ENCODE measurements at regions not wholly inside any gene's neighbourhood (a gene's known extent, or its start where the extent isn't known, plus 50 kb on each side); places are given as distances from the start of the nearest gene placed in this dataset.

DNA sequence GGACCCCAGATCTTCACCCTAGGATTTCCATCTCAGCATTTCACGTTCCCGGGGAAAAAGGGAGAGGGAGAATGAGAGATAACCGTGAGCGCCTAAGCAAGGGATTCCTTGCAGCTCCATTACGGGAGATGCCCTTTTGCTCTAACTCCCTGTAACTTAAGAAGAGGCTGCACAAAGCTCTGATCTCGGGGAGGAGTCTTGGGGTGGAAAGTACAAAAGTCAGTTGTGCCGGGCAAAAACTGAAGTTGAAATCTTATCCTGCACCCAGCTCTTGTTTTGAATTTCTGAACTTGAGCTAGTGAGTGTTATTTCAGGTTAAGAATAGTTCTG lies 256.4 kb upstream of the SOX21 start:
- no peak for DNase-seq (ENCODE audit: low read depth)

DNA sequence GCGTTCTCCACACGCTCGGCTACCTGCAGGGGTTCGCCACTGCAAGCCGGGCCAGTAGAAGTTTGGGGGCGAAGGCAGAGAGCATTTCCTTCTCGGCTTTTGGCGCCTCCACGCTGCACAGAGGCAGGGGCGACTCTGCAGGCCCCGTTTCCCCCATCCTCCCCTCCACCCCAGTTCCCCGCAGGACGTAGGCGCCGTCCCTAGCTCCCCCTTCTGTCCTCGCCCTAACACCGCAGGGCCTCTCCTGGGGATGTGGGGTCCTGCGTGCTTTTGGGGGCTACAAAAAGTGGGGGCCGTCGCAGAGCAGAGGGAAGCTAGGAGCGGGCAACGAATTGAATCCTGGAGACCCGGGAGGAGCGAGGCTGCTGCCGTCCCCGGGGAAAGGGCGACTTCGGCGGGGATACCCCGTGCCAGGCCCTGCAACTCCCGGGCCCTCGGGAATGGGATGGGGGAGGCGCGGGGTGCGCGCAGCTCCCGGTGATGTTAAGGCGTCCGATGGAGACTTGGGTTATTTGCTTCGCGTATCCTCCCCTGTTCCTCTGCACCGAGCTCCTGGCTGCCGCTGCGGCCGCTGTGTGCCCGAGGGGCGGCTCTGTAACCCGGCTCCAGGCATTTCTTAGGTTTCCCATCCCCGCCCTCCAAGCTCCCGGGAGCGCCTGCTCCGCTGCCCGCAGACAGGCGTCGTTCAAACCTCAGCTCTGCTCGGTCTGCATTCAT lies 255.9 kb upstream of the SOX21 start:
- peak; percentile 1 for DNase-seq (ENCODE audit: low read depth)

DNA sequence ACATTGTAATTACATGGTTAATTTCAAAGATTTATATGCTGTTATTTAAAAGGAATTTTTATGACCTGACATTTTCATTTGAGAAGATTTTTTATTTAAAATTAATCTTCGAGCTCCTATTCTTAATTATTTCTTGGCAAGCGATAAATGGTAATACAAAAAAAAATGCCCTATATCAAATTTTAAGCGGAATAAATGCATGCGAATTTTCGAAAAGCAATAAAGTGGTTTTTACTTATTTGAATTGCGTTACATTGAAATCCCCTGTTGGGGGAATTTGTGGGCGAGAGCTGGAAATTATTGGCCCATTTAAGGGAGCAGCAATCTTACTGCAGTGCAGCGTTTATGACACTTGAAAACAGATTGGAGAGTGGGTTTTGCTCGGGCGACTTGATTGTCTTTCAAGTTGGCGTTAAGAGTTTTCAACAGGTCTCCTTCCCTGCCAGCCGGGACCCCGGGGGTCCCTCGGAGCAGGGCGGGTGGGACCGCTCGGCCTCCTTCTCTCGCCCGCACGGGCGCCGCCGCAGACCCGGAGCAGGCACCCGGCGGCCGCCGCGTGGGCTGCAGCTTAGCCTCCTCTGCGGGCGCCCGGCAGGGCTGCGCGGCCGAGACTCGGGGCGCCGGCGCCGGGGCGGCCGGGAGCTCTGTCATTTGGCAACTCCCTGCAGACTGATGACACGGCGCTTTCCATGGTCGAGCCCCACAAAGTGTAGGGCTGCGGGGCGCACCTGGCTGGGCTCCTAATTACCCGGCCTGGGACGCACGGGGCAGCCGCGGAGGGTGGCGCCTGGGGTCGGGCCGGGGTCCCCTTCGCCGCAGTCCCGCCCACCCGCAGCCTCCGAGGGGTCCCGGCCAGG lies 255.1 kb upstream of the SOX21 start:
- DNase-seq (ENCODE audit: low read depth): peak; percentile 26

DNA sequence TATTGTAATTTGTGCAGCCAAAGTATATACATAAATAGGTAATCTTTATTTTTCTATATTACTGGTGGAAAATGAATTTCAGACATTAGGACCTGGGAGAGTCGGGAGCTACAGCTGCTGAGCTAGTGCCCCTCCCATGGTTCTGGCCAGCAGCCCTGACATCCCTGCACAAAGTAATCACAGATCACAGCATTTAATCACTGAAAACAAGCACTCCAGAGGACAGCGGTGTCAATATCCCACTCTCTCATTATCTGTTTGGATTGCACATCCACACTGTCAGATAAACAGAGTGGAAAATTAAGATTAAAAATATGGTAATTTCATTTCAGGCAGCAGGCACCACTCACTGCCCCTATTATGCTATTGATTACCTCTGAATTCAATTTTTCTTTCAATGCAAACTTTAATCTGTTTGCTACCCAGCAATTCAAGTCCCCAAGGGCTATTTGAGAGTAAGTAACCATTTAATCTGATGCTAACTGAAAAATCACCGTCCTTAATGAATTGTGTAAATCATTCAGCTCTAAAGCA lies 254.1 kb upstream of the SOX21 start:
- DNase-seq (ENCODE audit: low read depth): no peak

DNA sequence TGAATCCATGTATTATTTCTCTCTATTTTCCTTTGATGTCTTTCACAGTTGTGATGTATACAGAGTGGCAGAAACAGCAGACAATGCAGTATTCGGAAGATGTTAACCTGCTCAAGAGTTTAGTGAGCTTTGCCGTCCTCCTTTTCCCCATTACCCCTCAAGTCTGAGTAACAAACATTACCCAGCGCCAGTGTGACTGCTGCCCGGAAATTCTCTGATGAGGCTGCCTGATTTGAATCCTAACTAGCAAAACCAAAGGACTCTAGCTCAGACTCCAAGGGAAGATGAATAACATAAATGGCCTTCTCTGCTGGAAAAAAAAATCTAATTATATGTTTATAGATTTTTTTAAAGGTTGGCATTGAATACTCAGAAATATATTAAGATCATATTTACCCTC lies 247.3 kb upstream of the SOX21 start:
- DNase-seq (ENCODE audit: low read depth): no peak

DNA sequence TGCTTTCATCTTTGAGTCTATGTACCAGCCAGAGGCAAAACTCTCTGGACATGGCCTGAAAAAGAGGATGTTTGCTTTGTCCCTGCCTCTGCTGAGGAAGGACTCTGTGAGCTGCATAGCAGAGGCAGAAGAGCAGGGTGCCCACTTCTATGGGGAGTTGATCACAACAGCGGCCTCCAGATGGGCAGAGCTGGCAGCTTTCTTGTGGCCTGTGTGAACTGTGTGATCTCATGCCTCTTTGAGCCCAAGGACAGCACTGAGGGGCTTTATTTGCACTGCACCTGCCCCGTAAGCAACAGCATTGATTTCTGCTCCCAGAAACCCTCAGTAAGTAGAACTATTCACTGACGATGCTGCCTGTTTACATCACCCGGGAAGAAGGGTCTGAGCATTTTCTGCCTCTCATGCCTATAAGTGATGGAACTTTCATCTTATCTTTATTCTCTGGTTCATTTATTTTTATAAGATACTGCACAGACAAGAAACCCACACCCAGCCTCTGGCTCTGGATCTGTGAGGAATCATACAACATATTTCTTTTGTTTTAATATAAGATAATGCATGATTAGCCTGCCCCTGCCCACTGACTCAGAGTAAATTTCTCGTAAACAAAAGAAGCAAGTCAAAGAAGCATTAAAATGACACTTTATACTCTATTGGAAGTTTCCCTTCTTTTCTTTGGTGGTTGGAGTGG lies 244.2 kb upstream of the SOX21 start:
- DNase-seq (ENCODE audit: low read depth): no peak

DNA sequence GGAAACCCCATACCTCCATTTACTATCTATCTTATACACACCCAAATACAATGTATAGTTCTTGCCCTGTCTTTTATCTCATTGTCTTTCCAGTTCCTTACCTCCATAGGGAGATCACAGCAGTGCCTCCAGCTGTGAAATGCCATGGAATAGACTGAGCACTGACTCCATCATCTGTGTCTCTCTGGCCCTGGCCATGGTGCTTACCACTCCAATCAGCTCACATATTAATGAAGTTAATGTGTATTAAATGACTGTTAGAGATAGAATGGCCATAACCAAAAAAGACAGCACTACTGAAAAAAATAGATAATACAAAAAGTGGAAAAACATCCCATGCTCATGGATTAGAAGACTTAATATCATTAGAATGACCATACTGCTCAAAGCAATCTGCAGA lies 240.4 kb upstream of the SOX21 start:
- no peak for DNase-seq (ENCODE audit: low read depth)

DNA sequence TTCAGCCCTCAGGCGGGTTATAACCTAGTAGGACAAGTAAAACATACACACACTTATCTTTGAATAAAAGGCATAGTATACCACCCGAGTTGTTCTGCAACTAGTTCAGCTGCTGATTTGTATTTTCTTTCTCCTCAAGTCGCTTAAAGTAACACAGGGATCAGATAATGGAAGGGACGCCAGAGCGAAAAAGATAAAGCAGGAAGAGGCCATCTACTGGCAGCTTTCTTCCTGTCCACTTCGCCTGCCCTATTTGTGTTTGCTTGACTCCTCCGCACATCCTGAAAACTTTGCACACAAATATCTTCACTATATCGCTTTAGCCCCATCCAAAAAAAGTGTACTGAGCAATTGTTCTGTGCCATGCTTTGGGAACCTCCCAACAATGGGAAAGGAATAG lies 238.0 kb upstream of the SOX21 start:
- DNase-seq (ENCODE audit: low read depth): no peak

DNA sequence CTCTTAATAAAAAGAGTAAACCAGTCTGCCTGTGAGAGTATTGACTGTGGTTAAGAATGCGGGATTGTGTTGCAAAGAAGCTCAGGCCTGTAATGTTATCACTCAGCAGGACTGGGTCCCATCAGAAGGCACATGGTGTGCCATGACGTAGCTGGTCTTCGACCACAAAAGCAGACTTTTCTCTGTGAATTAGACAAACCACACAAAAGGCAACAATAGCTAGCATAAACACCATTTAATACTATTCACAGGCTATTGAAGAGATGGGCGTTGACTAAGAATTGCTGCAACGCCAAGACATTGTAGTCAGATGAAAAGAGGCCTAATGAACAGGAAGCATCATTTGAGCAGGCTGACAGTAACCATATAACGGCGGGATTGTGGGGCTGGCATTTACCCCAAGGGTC lies 235.6 kb upstream of the SOX21 start:
- DNase-seq (ENCODE audit: low read depth): no peak

DNA sequence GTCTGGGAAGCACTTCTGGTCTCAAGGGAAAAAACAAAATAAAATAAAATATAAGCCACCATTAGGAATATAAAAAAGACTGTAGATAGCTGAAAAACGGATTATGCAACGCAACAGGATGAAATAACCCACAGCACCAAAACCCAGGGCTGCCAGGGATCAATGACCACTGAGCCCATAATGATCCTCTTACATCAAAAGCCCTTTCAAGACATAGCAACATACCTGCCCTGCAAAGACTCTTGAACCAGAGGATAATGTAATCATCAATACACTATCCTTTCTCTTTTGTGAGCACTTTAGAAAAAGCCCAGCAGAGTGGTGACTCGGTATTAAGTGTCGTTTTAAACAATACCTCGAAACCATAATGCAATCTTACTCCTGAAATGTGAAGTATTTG lies 235.0 kb upstream of the SOX21 start:
- no peak for DNase-seq (ENCODE audit: low read depth)

DNA sequence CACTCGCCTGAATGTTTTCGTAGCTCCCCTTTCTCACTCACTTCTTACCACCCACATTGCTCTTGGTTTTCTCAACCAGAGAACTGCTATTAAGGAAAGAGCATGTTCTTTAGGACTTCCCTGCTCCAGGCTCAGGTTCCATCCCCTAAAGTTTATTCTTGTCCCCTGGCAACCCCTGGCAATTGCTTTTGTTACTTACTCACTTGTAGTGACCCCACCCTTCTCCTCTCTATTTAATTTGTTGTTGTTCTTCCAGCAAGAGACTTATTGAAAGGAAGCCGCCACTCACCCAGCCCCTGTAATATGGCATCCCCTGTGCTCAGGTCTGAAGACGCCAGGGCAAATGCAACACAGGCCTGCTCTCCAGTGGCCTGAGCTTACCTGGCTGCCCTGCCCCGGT lies 233.7 kb upstream of the SOX21 start:
- DNase-seq (ENCODE audit: low read depth): no peak

DNA sequence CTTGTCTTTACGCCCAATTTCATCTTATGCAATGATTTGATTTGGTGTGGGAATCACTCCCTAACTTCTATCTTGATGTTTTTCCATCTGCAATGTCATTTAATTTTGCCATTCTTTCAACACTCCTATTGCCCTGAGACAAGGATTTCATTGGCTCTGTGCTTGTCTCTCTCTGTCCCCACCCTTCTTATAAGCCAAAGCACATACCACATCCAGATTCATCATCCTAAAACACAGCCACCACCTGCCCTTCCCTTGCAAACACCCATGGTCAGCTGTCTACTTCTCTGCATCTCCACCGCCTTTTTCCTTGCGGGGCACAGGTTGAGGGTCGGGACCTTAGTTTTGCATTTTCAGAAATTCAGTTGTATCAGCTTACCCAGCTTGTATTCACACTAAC lies 225.8 kb upstream of the SOX21 start:
- no peak for DNase-seq (ENCODE audit: low read depth)

DNA sequence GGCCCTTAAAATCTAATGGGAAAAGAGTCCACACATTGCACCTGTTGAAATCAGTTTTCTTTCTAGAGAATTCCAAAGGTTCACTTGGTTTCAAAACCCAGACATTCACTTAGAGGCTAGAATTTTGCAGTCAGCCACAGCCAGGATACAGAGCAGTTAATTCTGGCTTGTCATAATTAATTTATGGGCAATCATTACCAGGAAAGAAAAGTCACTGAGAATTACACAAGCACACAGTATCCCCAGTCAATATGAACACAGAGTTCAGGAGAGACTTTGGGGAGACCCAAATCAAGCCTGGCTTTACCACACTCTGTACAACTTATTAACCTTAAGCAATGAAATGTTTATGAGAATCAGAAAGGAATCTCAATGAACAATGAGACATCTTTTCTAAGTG lies 224.3 kb upstream of the SOX21 start:
- no peak for DNase-seq (ENCODE audit: low read depth)

DNA sequence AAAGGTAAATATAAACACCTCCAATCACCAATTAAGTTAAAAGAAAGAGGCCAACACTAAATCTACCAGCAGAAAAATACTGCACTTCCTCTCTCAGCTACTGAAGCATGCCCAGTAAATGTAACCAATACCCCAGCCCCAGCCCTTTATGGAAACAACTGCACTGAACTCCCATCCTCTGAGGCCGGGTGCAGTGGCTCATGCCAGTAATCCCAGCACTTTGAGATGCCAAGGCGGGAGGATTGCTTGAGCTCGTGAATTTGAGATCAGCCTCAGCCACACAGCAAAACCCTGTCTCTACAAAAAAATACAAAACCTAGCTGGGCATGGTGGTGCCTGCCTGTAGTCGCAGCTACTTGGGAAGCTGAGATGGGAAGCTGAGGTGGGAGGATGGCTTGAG lies 221.6 kb upstream of the SOX21 start:
- DNase-seq (ENCODE audit: low read depth): no peak

DNA sequence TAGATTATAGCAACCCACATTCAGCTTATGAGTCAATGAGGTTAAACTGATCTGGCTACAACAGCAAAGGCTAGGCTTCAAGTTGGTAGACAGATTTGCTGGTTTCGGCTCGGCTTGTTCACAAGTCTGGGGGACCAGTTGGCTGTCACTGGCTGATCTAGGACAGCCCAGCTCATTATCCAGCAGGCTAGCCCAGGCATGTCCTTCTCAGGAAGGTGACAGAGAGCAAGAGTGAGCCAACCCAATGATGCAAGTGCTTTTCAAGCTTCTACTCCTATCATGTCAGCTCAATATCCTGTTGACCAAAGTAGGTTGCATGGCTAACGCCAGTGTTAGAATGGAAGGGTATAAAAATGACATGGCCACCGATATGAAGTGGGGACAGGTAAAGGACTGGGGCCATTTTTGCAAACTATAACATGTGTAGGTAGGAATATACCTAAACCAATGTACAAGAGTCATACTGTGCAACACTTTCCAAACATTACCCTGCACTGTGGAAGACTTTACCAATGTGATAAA lies 220.9 kb upstream of the SOX21 start:
- DNase-seq (ENCODE audit: low read depth): no peak

DNA sequence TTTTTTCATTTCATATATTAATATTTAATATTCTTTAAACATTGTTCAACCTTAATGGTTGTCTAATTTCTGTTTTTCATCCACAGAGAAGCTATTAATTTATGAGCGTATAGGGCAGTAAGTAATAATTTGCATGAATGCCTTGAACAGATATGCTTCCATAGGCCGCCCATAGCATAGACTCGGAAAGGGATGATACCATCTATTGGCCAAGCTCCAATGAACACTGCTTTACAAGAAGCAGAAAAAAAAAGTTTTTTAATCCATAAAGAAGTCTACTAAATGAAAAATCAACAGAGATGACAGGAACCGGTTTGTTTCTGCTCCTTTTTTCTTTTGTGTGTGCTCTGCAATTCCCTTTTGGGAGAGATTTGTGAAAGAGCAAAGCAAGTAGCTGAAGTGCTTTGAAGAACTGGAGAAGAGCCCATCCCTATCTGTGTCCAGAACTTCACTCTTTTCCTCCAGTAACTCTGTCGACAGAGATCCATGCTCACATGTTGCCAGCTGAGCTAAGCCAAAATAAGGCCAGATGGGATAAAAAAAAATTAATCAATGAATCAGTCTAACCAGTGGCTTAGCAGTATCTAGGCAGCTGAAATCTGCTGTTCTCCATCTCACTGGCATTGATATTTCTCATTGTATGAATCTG lies 215.9 kb upstream of the SOX21 start:
- no peak for DNase-seq (ENCODE audit: low read depth)

DNA sequence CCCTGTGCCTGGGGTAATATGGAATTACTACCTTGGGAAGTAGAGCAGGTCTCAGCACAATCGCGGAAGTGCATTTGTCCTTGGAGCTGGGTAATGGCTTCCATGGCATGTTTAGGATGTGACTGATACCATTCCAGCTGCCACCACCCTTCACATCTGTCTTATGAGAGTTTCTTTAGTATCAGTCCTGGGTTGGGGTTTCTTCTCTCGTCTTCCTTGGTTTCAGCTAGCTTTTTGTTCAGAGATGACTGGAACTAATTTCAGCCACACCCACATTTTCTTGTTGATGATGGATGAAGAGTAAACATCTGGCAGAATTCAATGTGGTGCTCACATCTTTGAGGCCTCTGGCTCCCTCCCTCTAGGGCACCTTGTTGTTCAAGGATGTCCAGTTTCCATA lies 212.9 kb upstream of the SOX21 start:
- no peak for DNase-seq (ENCODE audit: low read depth)

DNA sequence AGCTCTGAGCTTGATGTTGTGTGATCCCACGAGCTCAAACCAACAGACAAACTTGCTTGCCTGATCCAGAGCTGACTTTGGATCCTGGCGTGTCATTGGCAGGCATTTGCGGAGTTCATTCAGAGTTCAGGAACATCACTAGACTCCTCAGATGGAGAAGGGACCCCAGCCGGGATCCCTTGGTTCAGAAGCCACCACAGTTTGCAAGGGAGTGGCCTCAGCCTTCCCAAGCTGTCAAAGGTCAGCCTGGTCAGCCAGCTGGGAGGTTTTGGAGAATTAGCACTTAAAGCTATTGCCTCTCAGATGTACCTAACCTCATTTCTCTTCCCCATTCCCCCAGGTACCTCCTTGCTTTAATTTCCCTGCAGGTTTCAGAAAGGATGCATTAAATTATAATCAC lies 208.8 kb upstream of the SOX21 start:
- DNase-seq (ENCODE audit: low read depth): no peak

DNA sequence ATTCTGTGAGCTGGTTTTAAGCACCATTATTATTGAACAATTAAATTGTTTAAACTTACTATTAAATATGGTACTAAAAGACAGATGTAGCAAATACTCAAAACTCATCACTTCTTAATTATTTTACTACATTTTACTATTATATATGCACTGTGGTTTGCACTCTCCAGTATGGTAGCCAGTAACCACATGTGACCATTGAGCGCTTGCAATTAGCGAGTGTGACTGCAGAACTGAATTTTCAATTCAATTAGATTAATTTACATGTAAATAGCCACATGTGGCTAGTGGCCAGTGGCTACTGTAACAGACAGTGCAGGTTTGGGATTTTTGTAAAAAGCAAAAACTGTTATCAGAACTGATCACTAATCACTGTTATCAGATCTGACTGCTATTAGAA lies 208.2 kb upstream of the SOX21 start:
- no peak for DNase-seq (ENCODE audit: low read depth)

DNA sequence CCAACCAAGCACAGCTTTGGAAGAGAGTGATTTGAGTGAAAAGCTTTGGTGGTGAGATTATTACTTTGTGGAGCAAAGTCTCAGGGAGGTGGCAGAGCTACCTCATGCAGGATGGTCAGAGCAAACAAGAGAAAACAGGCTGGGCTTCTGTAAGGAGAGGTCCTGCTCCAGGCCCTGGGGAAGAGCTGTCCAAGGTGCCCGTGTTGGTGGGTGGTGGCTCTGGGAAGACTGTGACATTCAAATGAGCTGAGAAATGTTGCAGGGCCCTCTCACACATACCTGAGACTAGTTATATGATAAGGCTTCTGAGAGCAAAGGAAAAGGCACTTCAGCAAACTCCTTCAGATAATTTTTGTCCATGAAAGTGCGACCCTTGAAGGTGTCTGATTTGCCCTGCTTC lies 205.5 kb upstream of the SOX21 start:
- DNase-seq (ENCODE audit: low read depth): no peak

DNA sequence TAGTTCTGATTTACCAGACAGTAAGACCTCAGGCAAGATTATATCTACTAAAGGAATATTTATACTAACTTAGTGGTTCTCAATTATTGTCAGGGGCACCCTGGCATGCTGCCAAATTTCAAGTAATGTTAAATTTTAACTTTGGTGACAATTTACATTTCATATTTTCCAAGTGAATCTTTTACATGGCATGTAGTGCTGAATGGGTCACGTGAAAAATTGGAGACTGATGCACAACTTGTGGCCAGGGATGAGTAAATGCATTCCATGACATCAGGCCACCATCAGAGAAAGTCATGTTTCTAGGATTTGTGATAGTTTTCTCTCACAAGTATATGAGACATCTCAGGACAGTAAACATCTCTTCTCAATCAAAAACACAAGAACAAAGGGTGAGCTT lies 202.6 kb upstream of the SOX21 start:
- no peak for DNase-seq (ENCODE audit: low read depth)

DNA sequence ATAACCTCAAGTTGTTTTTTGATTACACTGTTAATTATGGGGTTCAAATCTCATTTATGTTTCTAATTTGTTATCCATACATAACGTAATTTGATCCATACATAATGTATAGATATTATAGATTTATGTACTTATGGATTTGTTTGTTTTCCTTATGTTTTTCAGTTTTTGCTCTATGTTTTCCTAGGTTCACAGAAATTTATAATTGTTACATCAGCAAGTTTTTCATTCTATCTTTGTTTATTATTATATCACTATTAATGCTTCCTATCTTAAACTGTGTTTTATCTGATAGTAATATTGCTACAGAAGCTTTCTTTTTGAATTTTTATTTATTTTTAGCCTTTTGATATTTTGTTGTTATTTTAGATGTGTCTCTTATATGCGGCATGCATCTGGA lies 194.3 kb upstream of the SOX21 start:
- no peak for DNase-seq (ENCODE audit: low read depth)

Data from activated T-cell treated with anti-CD3 and anti-CD28 coated beads for 48 hours (primary cell).